H1 (cell line): ENCODE measurements at regions not wholly inside any gene's neighbourhood (a gene's known extent, or its start where the extent isn't known, plus 50 kb on each side); places are given as distances from the start of the nearest gene placed in this dataset.

ENCODE experiments used
- CTCF ChIA-PET: fragments of 300-600 bp; sonication (Branson Sonifier 250); formaldehyde crosslinking; loops from one replicate; lab custom pipeline; 2021; ENCODE audit not compliant: partially characterized antibody; lab: Charles Lee
- POLR2A ChIA-PET: fragments of 300-600 bp; sonication (Branson Sonifier 250); formaldehyde crosslinking; loops from one replicate; lab custom pipeline; 2021; ENCODE audit warnings: inconsistent platforms; ENCODE audit not compliant: partially characterized antibody; lab: Charles Lee
- DNase-seq, 2 experiments: peaks; one replicate each; pipeline versions ENCODE4 v3.0.0 to v3.0.0-alpha.2; 2010 to 2022; ENCODE audit warnings: low spot score in 2 of 2, low read depth in 1 of 2, mixed read lengths in 1 of 2
- FAIRE-seq: peaks from 2 replicates; lab custom pipeline; 2011; peaks lifted over from hg19 to GRCh38; lab: Jason Lieb, UNC
- H2AFZ ChIP-seq: 2 replicates; pipeline ENCODE4 v1.8.1; 2012; ENCODE audit warnings: low read length, inconsistent platforms
- H2AK5ac ChIP-seq: 2 replicates; pipeline ENCODE4 v1.6.1; 2013; ENCODE audit warnings: low read depth, low read length
- H2BK120ac ChIP-seq: replicated peaks from 2 replicates; pipeline ENCODE3; 2013; ENCODE audit warnings: low read depth, low read length, inconsistent platforms
- H2BK12ac ChIP-seq: 2 replicates; pipeline ENCODE4 v1.6.1; 2013; ENCODE audit warnings: low read depth, low read length
- H2BK15ac ChIP-seq: 2 replicates; pipeline ENCODE4 v1.6.1; 2013; ENCODE audit warnings: low read length
- H2BK20ac ChIP-seq: 2 replicates; pipeline ENCODE4 v1.6.1; 2013; ENCODE audit warnings: low read length
- H2BK5ac ChIP-seq: 2 replicates; pipeline ENCODE4 v1.6.1; 2013; ENCODE audit warnings: low read depth, low read length
- H3K14ac ChIP-seq: 2 replicates; pipeline ENCODE4 v1.6.1; 2013; ENCODE audit warnings: inconsistent platforms; ENCODE audit not compliant: insufficient read length
- H3K18ac ChIP-seq: 2 replicates; pipeline ENCODE4 v1.6.1; 2013; ENCODE audit warnings: low read length; ENCODE audit errors: extremely low read depth
- H3K23ac ChIP-seq: 2 replicates; pipeline ENCODE4 v1.6.1; 2013; ENCODE audit warnings: inconsistent platforms; ENCODE audit not compliant: insufficient read length
- H3K23me2 ChIP-seq: 2 replicates; pipeline ENCODE4 v1.6.1; 2013; ENCODE audit warnings: low read depth, low read length
- H3K27ac ChIP-seq: 2 replicates; pipeline ENCODE4 v1.6.1; 2011; ENCODE audit warnings: low read depth, low read length, inconsistent platforms
- H3K27me3 ChIP-seq, 4 experiments: replicated peaks in 1 of 4; 1 replicate in 1 of 4; 2 replicates in 3 of 4; pipeline versions ENCODE4 v1.6.1 to v1.8.1; 2011 to 2013; ENCODE audit warnings: low read length in 3 of 4, mild to moderate bottlenecking in 3 of 4, inconsistent platforms in 2 of 4, mixed read lengths in 2 of 4, moderate library complexity in 1 of 4; ENCODE audit not compliant: control insufficient read depth in 3 of 4, insufficient read depth in 3 of 4; ENCODE audit errors: extremely low read depth in 1 of 4
- H3K36me3 ChIP-seq, 4 experiments: 2 replicates each; pipeline versions ENCODE4 v1.6.1 to v1.8.1; 2011 to 2013; ENCODE audit warnings: mild to moderate bottlenecking in 4 of 4, low read length in 3 of 4, moderate library complexity in 2 of 4, control low read depth in 1 of 4, inconsistent platforms in 1 of 4; ENCODE audit not compliant: insufficient read depth in 4 of 4, control insufficient read depth in 2 of 4
- H3K4ac ChIP-seq: replicated peaks from 2 replicates; pipeline ENCODE3; 2013; ENCODE audit warnings: low read length, low read depth, mixed read lengths, inconsistent platforms; ENCODE audit not compliant: insufficient read length
- H3K4me1 ChIP-seq, 4 experiments: replicated peaks in 1 of 4; 1 replicate in 1 of 4; 2 replicates in 3 of 4; pipeline versions ENCODE4 v1.6.1 to v1.8.1; 2011 to 2013; ENCODE audit warnings: low read length in 3 of 4, inconsistent platforms in 2 of 4, mixed read lengths in 1 of 4; ENCODE audit not compliant: insufficient read depth in 4 of 4, control insufficient read depth in 3 of 4
- H3K4me2 ChIP-seq, 2 experiments: 2 replicates each; pipeline versions ENCODE4 v1.6.1 to v1.8.1; 2011 to 2013; ENCODE audit warnings: low read depth in 2 of 2, low read length in 2 of 2, control low read depth in 1 of 2, inconsistent platforms in 1 of 2, mild to moderate bottlenecking in 1 of 2; ENCODE audit not compliant: insufficient read depth in 1 of 2
- H3K4me3 ChIP-seq, 4 experiments: fragments of 200-600, 300-600 bp in 1 of 4; sonication (generic), shearing (Covaris generic), sonication (Bioruptor Twin) in 1 of 4; 2 replicates each; pipeline versions ENCODE4 v1.5.1 to v1.8.1; 2011 to 2016; ENCODE audit warnings: low read length in 4 of 4, low read depth in 3 of 4, control low read depth in 2 of 4, inconsistent platforms in 2 of 4, mild to moderate bottlenecking in 2 of 4, mixed read lengths in 1 of 4, moderate library complexity in 1 of 4; ENCODE audit not compliant: insufficient read depth in 2 of 4; ENCODE audit errors: extremely low read depth in 1 of 4
- H3K56ac ChIP-seq: replicated peaks from 2 replicates; pipeline ENCODE3; 2013; ENCODE audit warnings: low read depth, mild to moderate bottlenecking, mixed read lengths, low read length, inconsistent platforms; ENCODE audit not compliant: insufficient read length
- H3K79me1 ChIP-seq: 2 replicates; pipeline ENCODE4 v1.6.1; 2013; ENCODE audit warnings: low read depth, low read length, control low read depth
- H3K79me2 ChIP-seq, 2 experiments: 2 replicates each; pipeline versions ENCODE4 v1.6.1 to v1.8.1; 2012 to 2013; ENCODE audit warnings: low read length in 2 of 2, mild to moderate bottlenecking in 2 of 2, inconsistent platforms in 1 of 2; ENCODE audit not compliant: insufficient read depth in 2 of 2, control insufficient read depth in 1 of 2
- H3K9ac ChIP-seq, 4 experiments: replicated peaks in 1 of 4; 1 replicate in 1 of 4; 2 replicates in 3 of 4; pipeline versions ENCODE4 v1.6.1 to v1.8.1; 2011 to 2013; ENCODE audit warnings: low read depth in 3 of 4, low read length in 3 of 4, control low read depth in 2 of 4, mild to moderate bottlenecking in 2 of 4, moderate library complexity in 2 of 4, inconsistent platforms in 1 of 4; ENCODE audit errors: extremely low read depth in 1 of 4
- H3K9me3 ChIP-seq, 2 experiments: 2 replicates each; pipeline versions ENCODE4 v1.6.1 to v1.8.1; 2012 to 2013; ENCODE audit warnings: mild to moderate bottlenecking in 2 of 2, moderate library complexity in 2 of 2, control low read depth in 1 of 2, inconsistent platforms in 1 of 2, low read depth in 1 of 2, low read length in 1 of 2, mixed read lengths in 1 of 2; ENCODE audit not compliant: insufficient read depth in 2 of 2
- H4K20me1 ChIP-seq, 2 experiments: replicated peaks in 1 of 2; 2 replicates each; pipeline versions ENCODE3 to v1.8.1; 2011 to 2013; ENCODE audit warnings: inconsistent platforms in 2 of 2, low read length in 2 of 2, mild to moderate bottlenecking in 1 of 2; ENCODE audit not compliant: insufficient read depth in 2 of 2, control insufficient read depth in 1 of 2
- H4K5ac ChIP-seq: 2 replicates; pipeline ENCODE4 v1.6.1; 2013; ENCODE audit warnings: low read length, low read depth, mixed read lengths, inconsistent platforms; ENCODE audit not compliant: insufficient read length
- H4K8ac ChIP-seq: 2 replicates; pipeline ENCODE4 v1.8.0; 2013; ENCODE audit warnings: mild to moderate bottlenecking, moderate library complexity, low read length, inconsistent platforms; ENCODE audit not compliant: insufficient read depth; ENCODE audit errors: extremely low read depth
- H4K91ac ChIP-seq: replicated peaks from 2 replicates; pipeline ENCODE3; 2013; ENCODE audit warnings: low read length, mixed read lengths, inconsistent platforms; ENCODE audit not compliant: insufficient read length
- CHD7 ChIP-seq: fragments of 300-600 bp; sonication (generic); IDR thresholded peaks from 2 replicates; pipeline ENCODE4 v1.7.1; 2012; ENCODE audit warnings: low read length, moderate library complexity, mild to moderate bottlenecking, inconsistent platforms; ENCODE audit not compliant: insufficient replicate concordance
- WGBS, 2 experiments: shearing (Covaris generic) in 1 of 2; methylation state at CpG; one replicate each; pipeline versions ENCODE4 v1.1.6 to v1.1.7; 2013 to 2015; ENCODE audit warnings: low lambda C conversion rate in 2 of 2, mixed read lengths in 2 of 2, inconsistent platforms in 1 of 2, low coverage in 1 of 2, missing lambda C conversion rate in 1 of 2; ENCODE audit not compliant: insufficient replicate concordance in 2 of 2, insufficient coverage in 1 of 2, insufficient read length in 1 of 2; ENCODE audit errors: extremely low coverage in 1 of 2, missing lambda C conversion rate in 1 of 2; 5-methylcytosine and 5-hydroxymethylcytosine counted together

GRCh38 chr3:55159016-55159415, 231.2 kb upstream of the LRTM1 start:
- no peak overlapping the region for H3K14ac ChIP-seq
- no peaks in the 10 kb centered on the region; the same call in 1 of the 2 replicates for H3K23me2 ChIP-seq
- no peak overlapping the region for H3K4me3 ChIP-seq
- no peak for DNase-seq
- no peak overlapping the region for H2BK12ac ChIP-seq
- H3K79me2 ChIP-seq: no peaks in the 10 kb centered on the region
- no peaks in the 10 kb centered on the region for H3K4me1 ChIP-seq
- no peaks in the 10 kb centered on the region for H3K79me1 ChIP-seq
- FAIRE-seq: no peak
- no peak overlapping the region for H2BK20ac ChIP-seq
- ChIA-PET CTCF (no interaction called here), POLR2A (no interaction called here)
- H3K9ac ChIP-seq: no peak overlapping the region
- H3K27ac ChIP-seq: no peak overlapping the region
- H2BK15ac ChIP-seq: no peak overlapping the region
- no peak overlapping the region for H2BK5ac ChIP-seq
- H4K8ac ChIP-seq: no peak overlapping the region
- H3K9me3 ChIP-seq: no peaks in the 10 kb centered on the region
- H3K4ac ChIP-seq: no peak overlapping the region
- H3K27me3 ChIP-seq: no peaks in the 10 kb centered on the region
- H2AK5ac ChIP-seq: no peak overlapping the region
- H3K18ac ChIP-seq: no peak overlapping the region
- H4K91ac ChIP-seq: no peak overlapping the region
- no peak overlapping the region for H3K4me2 ChIP-seq
- H2AFZ ChIP-seq: no peak overlapping the region
- H3K36me3 ChIP-seq: no peaks in the 10 kb centered on the region
- H3K23ac ChIP-seq: no peak overlapping the region
- H4K5ac ChIP-seq: no peak overlapping the region
- no peak overlapping the region for H3K56ac ChIP-seq
- no peaks in the 10 kb centered on the region for H4K20me1 ChIP-seq
- H2BK120ac ChIP-seq: no peak overlapping the region
- 75% methylated on average over 2 of the region's 2 CpGs; no CpG with 5 or more reads in 1 of the 2 experiments for WGBS, 2 experiments
- TF ChIP-seq CHD7: no peak
